Uterus (tissue), 2 donors: ENCODE measurements at regions not wholly inside any gene's neighbourhood (a gene's known extent, or its start where the extent isn't known, plus 50 kb on each side); places are given as distances from the start of the nearest gene placed in this dataset.
"Not testable (repeated sequence)": the region's sequence is repeated elsewhere in the genome, so short reads cannot be mapped to it uniquely, and the experiment has no call there.

Source experiments
- CTCF ChIP-seq, 4 experiments: fragments of 200-600 bp in 2 of 4; fragments of 450-650 bp in 2 of 4; sonication (generic) in 2 of 4; IDR thresholded peaks; one replicate each; pipeline ENCODE4 v1.5.1; 2016 to 2019; ENCODE audit warnings: antibody characterized with exemption in 4 of 4, mild to moderate bottlenecking in 2 of 4, moderate library complexity in 1 of 4
- POLR2A ChIP-seq, 2 donors: fragments of 450-650 bp; IDR thresholded peaks; one replicate each; pipeline ENCODE4 v1.6.1; 2016; ENCODE audit warnings: antibody characterized with exemption in 2 of 2, mild to moderate bottlenecking in 1 of 2, moderate library complexity in 1 of 2

- not testable (repeated sequence) for TF ChIP-seq CTCF, POLR2A (IDR thresholded peaks at IDR 0.05)
Measured at GRCh38 chr2:137913648-137914047, 50.6 kb upstream of the HNMT start.
